ENCODE measurements at regions not wholly inside any gene's neighbourhood (a gene's known extent, or its start where the extent isn't known, plus 50 kb on each side); places are given as distances from the start of the nearest gene placed in this dataset.

DNA sequence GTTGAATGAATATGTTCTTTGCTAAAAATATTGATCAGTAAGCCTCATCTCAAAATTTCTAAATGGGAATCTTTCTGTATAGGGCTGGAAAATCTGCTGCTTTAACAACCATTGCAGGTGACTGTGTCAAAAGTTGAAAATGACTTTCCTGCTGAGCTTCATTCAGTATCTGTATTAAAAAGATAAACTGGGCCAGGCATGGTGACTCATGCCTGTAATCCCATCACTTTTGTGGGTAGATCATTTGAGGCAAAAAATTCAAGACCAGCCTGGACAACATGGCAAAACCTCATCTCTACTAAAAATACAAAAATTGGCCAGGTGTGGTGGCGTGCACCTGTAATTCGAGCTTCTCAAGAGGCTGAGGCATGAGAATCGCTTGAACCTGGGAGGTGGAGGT is 213.7 kb upstream of the SYT10 start:
- Mint-ChIP-seq H3K4me1 (peaks cover 11 to 24% of the 10 kb centered on the region in 2 experiments), H3K27me3 (ENCODE audit: low read depth) (no peaks in the 10 kb centered on the region)
- DNase-seq, result no peak

More for the DNA sequence above, 213.7 kb upstream of the SYT10 start:
- Histone ChIP-seq H3K4me2 (ENCODE audit: insufficient read depth, insufficient read length, low read length) (no peak overlapping the region), H3K18ac (ENCODE audit: insufficient read length, low read depth, low read length) (no peak overlapping the region), H3K4me1 (ENCODE audit: insufficient read depth, low read length) (peaks cover 2% of the 10 kb centered on the region; the same call in 1 of the 2 replicates), H3K27me3 (ENCODE audit: insufficient read depth, low read length) (no peaks in the 10 kb centered on the region), H3K23me2 (ENCODE audit: insufficient read length, low read depth, low read length, poor library complexity, severe bottlenecking) (no peaks in the 10 kb centered on the region), H3T11ph (ENCODE audit: low read length) (no peak overlapping the region), H3K9ac (ENCODE audit: extremely low read depth, insufficient read length, low read length) (no peak overlapping the region), H3K27ac (ENCODE audit: insufficient read length, low read depth, low read length) (no peak overlapping the region), H3K79me1 (ENCODE audit: insufficient read depth, low read depth, low read length, poor library complexity, severe bottlenecking) (no peaks in the 10 kb centered on the region), H3K23ac (ENCODE audit: insufficient read length, low read depth, low read length) (no peak overlapping the region), H4K20me1 (ENCODE audit: control insufficient read depth, insufficient read depth, insufficient read length) (no peaks in the 10 kb centered on the region), H2BK12ac (ENCODE audit: insufficient read length, low read depth, low read length) (no peak overlapping the region), H3K56ac (ENCODE audit: insufficient read length, low read depth, low read length) (no peak overlapping the region), H3K4ac (ENCODE audit: low read depth, low read length) (no peak overlapping the region), H4K8ac (replicated peaks; ENCODE audit: insufficient read length, low read depth, low read length) (no peak overlapping the region), H2BK5ac (ENCODE audit: insufficient read length, low read length) (no peak overlapping the region), H4K91ac (ENCODE audit: insufficient read length, low read depth, low read length) (no peak overlapping the region), H2BK120ac (ENCODE audit: low read depth, low read length, poor library complexity, severe bottlenecking) (no peak overlapping the region), H2BK15ac (ENCODE audit: low read depth, low read length) (no peak overlapping the region), H2AK5ac (ENCODE audit: insufficient read length, low read length) (no peak overlapping the region), H3K79me2 (ENCODE audit: insufficient read depth, low read length) (no peaks in the 10 kb centered on the region), H3K9me3 (ENCODE audit: control insufficient read depth, low read depth, low read length) (peaks cover 29% of the 10 kb centered on the region), H3K14ac (ENCODE audit: insufficient read depth, low read length) (no peak overlapping the region), H2AFZ (ENCODE audit: low read length) (no peak overlapping the region), H4K5ac (ENCODE audit: insufficient read length, low read depth, low read length) (no peak overlapping the region), H2BK20ac (ENCODE audit: low read depth, low read length, poor library complexity, severe bottlenecking) (no peak overlapping the region)
- H3K36me3 Mint-ChIP-seq (ENCODE audit: insufficient read depth in 1 of 3, low read depth in 3 of 3), result peaks cover 25 to 50% (median 36%) of the 10 kb centered on the region in 3 experiments
- TF ChIP-seq, protein P1, sequence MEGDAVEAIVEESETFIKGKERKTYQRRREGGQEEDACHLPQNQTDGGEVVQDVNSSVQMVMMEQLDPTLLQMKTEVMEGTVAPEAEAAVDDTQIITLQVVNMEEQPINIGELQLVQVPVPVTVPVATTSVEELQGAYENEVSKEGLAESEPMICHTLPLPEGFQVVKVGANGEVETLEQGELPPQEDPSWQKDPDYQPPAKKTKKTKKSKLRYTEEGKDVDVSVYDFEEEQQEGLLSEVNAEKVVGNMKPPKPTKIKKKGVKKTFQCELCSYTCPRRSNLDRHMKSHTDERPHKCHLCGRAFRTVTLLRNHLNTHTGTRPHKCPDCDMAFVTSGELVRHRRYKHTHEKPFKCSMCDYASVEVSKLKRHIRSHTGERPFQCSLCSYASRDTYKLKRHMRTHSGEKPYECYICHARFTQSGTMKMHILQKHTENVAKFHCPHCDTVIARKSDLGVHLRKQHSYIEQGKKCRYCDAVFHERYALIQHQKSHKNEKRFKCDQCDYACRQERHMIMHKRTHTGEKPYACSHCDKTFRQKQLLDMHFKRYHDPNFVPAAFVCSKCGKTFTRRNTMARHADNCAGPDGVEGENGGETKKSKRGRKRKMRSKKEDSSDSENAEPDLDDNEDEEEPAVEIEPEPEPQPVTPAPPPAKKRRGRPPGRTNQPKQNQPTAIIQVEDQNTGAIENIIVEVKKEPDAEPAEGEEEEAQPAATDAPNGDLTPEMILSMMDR (conservative IDR thresholded peaks at IDR 0.05), result no peak
- H3K27ac Mint-ChIP-seq, result no peak overlapping the region
- no CpG with 5 or more reads among the region's 3 CpGs for WGBS (ENCODE audit: extremely low coverage, insufficient read length, low lambda C conversion rate)
- peaks cover 45% of the 10 kb centered on the region in 2 experiments for H3K9me3 Mint-ChIP-seq
- H3K4me3 Mint-ChIP-seq, result no peak overlapping the region

Data from H9 (cell line).